Mesenteric fat pad (tissue), 1 donor: ENCODE measurements at regions not wholly inside any gene's neighbourhood (a gene's known extent, or its start where the extent isn't known, plus 50 kb on each side); places are given as distances from the start of the nearest gene placed in this dataset.
"Not testable (repeated sequence)": the region's sequence is repeated elsewhere in the genome, so short reads cannot be mapped to it uniquely, and the experiment has no call there.

Experiments
- DNase-seq: peaks from one replicate; pipeline ENCODE4 v3.0.0-alpha.2; 2020; ENCODE audit warnings: low spot score
- donor health status: DM: yes; HTN: yes; CAD: no.

- no peak for DNase-seq
Observed at GRCh38 chr5:145658435-145658834, 176.7 kb downstream of the PRELID2 start.

GRCh38 chr5:145652700-145653099 is 182.4 kb downstream of the PRELID2 start:
- DNase-seq, result not testable (repeated sequence)

- DNase-seq, result not testable (repeated sequence)
Observed at GRCh38 chr5:145647137-145647536, 188.0 kb downstream of the PRELID2 start.

- not testable (repeated sequence) for DNase-seq
Observed at GRCh38 chr5:145643214-145643613, 191.9 kb downstream of the PRELID2 start.

GRCh38 chr5:145637396-145637795 is 197.7 kb downstream of the PRELID2 start:
- no peak for DNase-seq

- no peak for DNase-seq
Observed at GRCh38 chr5:145636371-145636770, 198.8 kb downstream of the PRELID2 start.

GRCh38 chr5:145633474-145633873 is 201.7 kb downstream of the PRELID2 start:
- DNase-seq, result no peak

GRCh38 chr5:145632701-145633100 is 202.4 kb downstream of the PRELID2 start:
- no peak for DNase-seq

- no peak for DNase-seq
Observed at GRCh38 chr5:145629047-145629446, 206.1 kb downstream of the PRELID2 start.

- no peak for DNase-seq
Observed at GRCh38 chr5:145628525-145628924, 206.6 kb downstream of the PRELID2 start.

GRCh38 chr5:145619806-145620310 is 215.3 kb downstream of the PRELID2 start:
- DNase-seq, result no peak

- not testable (repeated sequence) for DNase-seq
Observed at GRCh38 chr5:145616739-145617138, 218.4 kb downstream of the PRELID2 start.

GRCh38 chr5:145598983-145599382 is 236.2 kb downstream of the PRELID2 start:
- no peak for DNase-seq

- no peak for DNase-seq
Observed at GRCh38 chr5:145598184-145598583, 237.0 kb downstream of the PRELID2 start.

GRCh38 chr5:145591578-145591977 is 243.6 kb downstream of the PRELID2 start:
- no peak for DNase-seq

- no peak for DNase-seq
Observed at GRCh38 chr5:145589063-145589462, 246.1 kb downstream of the PRELID2 start.

- DNase-seq, result no peak
Observed at GRCh38 chr5:145588558-145588957, 246.6 kb downstream of the PRELID2 start.

- DNase-seq, result no peak
Observed at GRCh38 chr5:145588113-145588512, 247.0 kb downstream of the PRELID2 start.

- no peak for DNase-seq
Observed at GRCh38 chr5:145587710-145588109, 247.4 kb downstream of the PRELID2 start.

- no peak for DNase-seq
Observed at GRCh38 chr5:145587308-145587672, 247.9 kb downstream of the PRELID2 start.

GRCh38 chr5:145586661-145587307 is 248.4 kb downstream of the PRELID2 start:
- no peak for DNase-seq

- no peak for DNase-seq
Observed at GRCh38 chr5:145585443-145586148, 249.5 kb downstream of the PRELID2 start.

- no peak for DNase-seq
Observed at GRCh38 chr5:145579301-145579700, 255.8 kb downstream of the PRELID2 start.
